IPS-20b (cell line): ENCODE measurements at regions not wholly inside any gene's neighbourhood (a gene's known extent, or its start where the extent isn't known, plus 50 kb on each side); places are given as distances from the start of the nearest gene placed in this dataset.
"Not testable (repeated sequence)": the region's sequence is repeated elsewhere in the genome, so short reads cannot be mapped to it uniquely, and the experiment has no call there.

Source experiments
- H3K27ac ChIP-seq: one replicate; pipeline ENCODE4 v1.5.1; 2013; ENCODE audit warnings: low read length
- H3K27me3 ChIP-seq: 2 replicates; pipeline ENCODE4 v1.6.1; 2013; ENCODE audit warnings: mild to moderate bottlenecking, low read length, inconsistent platforms; ENCODE audit not compliant: insufficient read depth
- H3K36me3 ChIP-seq: 2 replicates; pipeline ENCODE4 v1.6.1; 2013; ENCODE audit warnings: low read depth, mild to moderate bottlenecking, inconsistent platforms, low read length, moderate library complexity; ENCODE audit not compliant: insufficient read depth
- H3K4me1 ChIP-seq: 2 replicates; pipeline ENCODE4 v1.6.1; 2013; ENCODE audit warnings: mild to moderate bottlenecking, control low read depth, inconsistent platforms, low read length, moderate library complexity; ENCODE audit not compliant: insufficient read depth
- H3K4me3 ChIP-seq: 2 replicates; pipeline ENCODE4 v1.5.1; 2013; ENCODE audit warnings: mild to moderate bottlenecking, low read length, inconsistent platforms
- H3K9ac ChIP-seq: 2 replicates; pipeline ENCODE4 v1.6.1; 2013; ENCODE audit warnings: low read depth, mild to moderate bottlenecking, inconsistent platforms, low read length, moderate library complexity
- H3K9me3 ChIP-seq: 2 replicates; pipeline ENCODE4 v1.6.1; 2013; ENCODE audit warnings: mild to moderate bottlenecking, low read depth, low read length, inconsistent platforms; ENCODE audit not compliant: insufficient read depth

DNA sequence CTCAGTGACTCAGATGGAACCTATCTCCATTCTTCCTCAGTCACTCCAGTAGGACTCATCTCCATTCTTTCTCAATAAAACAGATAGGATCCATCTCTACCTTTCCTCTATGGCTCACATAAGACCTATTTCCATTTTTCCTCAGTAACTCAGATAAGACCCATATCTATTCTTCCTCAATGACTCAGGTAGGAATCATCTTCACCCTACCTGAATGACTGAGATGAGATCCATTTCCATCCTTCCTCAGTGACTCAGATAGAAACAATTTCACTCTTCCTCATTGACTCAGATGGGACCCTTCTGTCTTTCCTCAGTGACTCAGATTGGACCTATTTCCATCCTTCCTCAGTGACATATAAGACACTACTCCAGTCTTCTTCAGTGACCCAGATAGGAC, 165.1 kb downstream of the FBXO4 start:
- Histone ChIP-seq H3K9me3 (no peaks in the 10 kb centered on the region; the same call in 1 of the 2 replicates), H3K36me3 (no peaks in the 10 kb centered on the region), H3K4me1 (no peaks in the 10 kb centered on the region), H3K4me3 (no peak overlapping the region), H3K9ac (no peak overlapping the region), H3K27ac (no peak overlapping the region), H3K27me3 (no peaks in the 10 kb centered on the region)

- not testable (repeated sequence) for H3K36me3 ChIP-seq, H3K4me3 ChIP-seq, H3K9ac ChIP-seq, H3K27ac ChIP-seq, H3K4me1 ChIP-seq, H3K27me3 ChIP-seq
- peaks cover 16% of the 10 kb centered on the region; the same call in 1 of the 2 replicates for H3K9me3 ChIP-seq
These were observed 174.8 kb downstream of the FBXO4 start for GRCh38 chr5:42099846-42100245.

GRCh38 chr5:42108468-42108867, 183.4 kb downstream of the FBXO4 start:
- Histone ChIP-seq H3K27me3 (no peaks in the 10 kb centered on the region), H3K9ac (no peak overlapping the region), H3K4me1 (no peaks in the 10 kb centered on the region), H3K27ac (no peak overlapping the region), H3K9me3 (peaks cover 26% of the 10 kb centered on the region), H3K4me3 (no peak overlapping the region), H3K36me3 (no peaks in the 10 kb centered on the region)

GRCh38 chr5:42109006-42109572, 184.0 kb downstream of the FBXO4 start:
- Histone ChIP-seq H3K36me3 (no peaks in the 10 kb centered on the region), H3K4me3 (no peak overlapping the region), H3K9ac (no peak overlapping the region), H3K27me3 (no peaks in the 10 kb centered on the region), H3K4me1 (no peaks in the 10 kb centered on the region), H3K9me3 (peaks cover 26% of the 10 kb centered on the region), H3K27ac (no peak overlapping the region)

GRCh38 chr5:42115721-42116120, 190.6 kb downstream of the FBXO4 start:
- not testable (repeated sequence) for H3K27ac ChIP-seq, H3K36me3 ChIP-seq, H3K9ac ChIP-seq, H3K27me3 ChIP-seq, H3K4me3 ChIP-seq, H3K4me1 ChIP-seq, H3K9me3 ChIP-seq

DNA sequence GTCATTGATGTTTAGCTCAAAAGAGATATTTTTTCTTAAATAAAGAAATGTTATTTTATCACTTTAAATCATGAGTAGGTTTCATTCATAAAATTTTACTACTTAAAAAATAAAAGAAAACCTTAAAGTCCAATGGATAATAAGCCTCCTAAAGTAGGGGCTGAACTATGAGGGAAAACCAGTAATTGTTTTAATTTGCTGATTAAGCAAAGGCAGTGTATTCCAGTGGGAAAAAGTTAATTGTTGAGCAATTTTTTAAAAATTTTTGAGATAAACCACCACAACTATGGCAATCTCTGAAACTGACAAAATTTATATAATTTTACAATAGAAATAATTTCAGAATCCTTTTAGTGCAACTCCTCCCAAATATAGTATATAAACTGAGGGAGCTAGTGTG, 195.0 kb downstream of the FBXO4 start:
- Histone ChIP-seq H3K27ac (no peak overlapping the region), H3K36me3 (no peaks in the 10 kb centered on the region), H3K4me1 (no peaks in the 10 kb centered on the region), H3K27me3 (no peaks in the 10 kb centered on the region), H3K4me3 (no peak overlapping the region), H3K9ac (no peak overlapping the region), H3K9me3 (peaks cover 2% of the 10 kb centered on the region; the same call in 1 of the 2 replicates)

- H3K27me3 ChIP-seq, result no peaks in the 10 kb centered on the region
- no peak overlapping the region for H3K27ac ChIP-seq
- H3K36me3 ChIP-seq, result no peaks in the 10 kb centered on the region
- H3K9ac ChIP-seq, result no peak overlapping the region
- no peaks in the 10 kb centered on the region for H3K4me1 ChIP-seq
- no peak overlapping the region for H3K4me3 ChIP-seq
- H3K9me3 ChIP-seq, result peaks cover 2% of the 10 kb centered on the region
These were observed 196.3 kb downstream of the FBXO4 start for GRCh38 chr5:42121401-42121800.

DNA sequence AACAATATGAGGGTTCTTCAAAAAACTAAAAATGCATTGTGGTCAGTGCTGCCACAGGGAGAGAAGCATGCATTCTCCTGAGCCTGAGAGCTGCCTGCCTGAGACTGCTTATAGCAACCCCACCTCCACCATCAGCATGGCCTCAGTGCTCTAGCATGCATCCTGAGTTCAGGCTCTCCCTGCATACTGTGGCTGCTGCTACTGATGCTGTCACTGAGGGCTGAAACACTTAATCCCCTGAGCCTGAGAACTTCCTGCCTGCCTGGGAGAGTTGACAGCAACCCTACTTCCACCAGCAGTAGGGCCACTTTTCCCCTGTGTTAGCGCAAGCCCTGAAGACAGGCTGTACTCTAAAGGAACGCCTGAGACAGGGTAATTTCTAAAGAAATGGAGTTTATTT, 206.0 kb downstream of the FBXO4 start:
- no peak overlapping the region for H3K27ac ChIP-seq
- no peak overlapping the region for H3K4me3 ChIP-seq
- H3K4me1 ChIP-seq, result no peaks in the 10 kb centered on the region

GRCh38 chr5:42143361-42143760, 218.3 kb downstream of the FBXO4 start:
- Histone ChIP-seq H3K9me3 (peaks cover 11% of the 10 kb centered on the region; the same call in 1 of the 2 replicates), H3K36me3 (no peaks in the 10 kb centered on the region), H3K27ac (no peak overlapping the region)

More for the DNA sequence above, 206.0 kb downstream of the FBXO4 start:
- Histone ChIP-seq H3K36me3 (no peaks in the 10 kb centered on the region), H3K27me3 (no peaks in the 10 kb centered on the region), H3K9ac (no peak overlapping the region), H3K9me3 (no peaks in the 10 kb centered on the region; the same call in 1 of the 2 replicates)

DNA sequence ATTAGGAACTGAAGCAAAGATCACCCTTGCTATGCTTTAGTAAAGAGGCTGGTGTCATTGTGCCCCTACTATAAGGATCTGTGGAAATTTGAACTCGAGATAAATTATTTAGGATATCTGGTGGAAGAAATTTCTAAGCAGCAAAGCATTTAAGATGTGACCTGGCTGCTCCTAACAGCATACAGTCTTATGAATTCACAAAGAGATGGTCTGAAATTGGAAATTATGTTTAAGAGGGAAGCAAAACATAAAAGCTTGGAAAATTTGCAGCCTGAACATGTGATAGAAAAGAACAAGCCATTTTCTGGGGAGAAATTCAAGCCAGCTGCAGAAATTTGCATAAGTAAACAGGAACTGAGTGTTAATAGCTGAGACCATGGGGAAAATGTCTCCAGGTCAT, 223.7 kb downstream of the FBXO4 start:
- no peaks in the 10 kb centered on the region for H3K27me3 ChIP-seq
- H3K9ac ChIP-seq, result no peak overlapping the region
- H3K4me3 ChIP-seq, result no peak overlapping the region
- no peak overlapping the region for H3K27ac ChIP-seq
- no peaks in the 10 kb centered on the region for H3K36me3 ChIP-seq
- peaks cover 34% of the 10 kb centered on the region for H3K9me3 ChIP-seq
- no peaks in the 10 kb centered on the region for H3K4me1 ChIP-seq

More at GRCh38 chr5:42143361-42143760, 218.3 kb downstream of the FBXO4 start:
- Histone ChIP-seq H3K4me1 (no peaks in the 10 kb centered on the region), H3K9ac (no peak overlapping the region), H3K27me3 (no peaks in the 10 kb centered on the region), H3K4me3 (no peak overlapping the region)

- no peaks in the 10 kb centered on the region for H3K27me3 ChIP-seq
- no peak overlapping the region for H3K4me3 ChIP-seq
- no peaks in the 10 kb centered on the region for H3K9me3 ChIP-seq
- H3K36me3 ChIP-seq, result no peaks in the 10 kb centered on the region
- H3K9ac ChIP-seq, result no peak overlapping the region
- H3K27ac ChIP-seq, result no peak overlapping the region
- H3K4me1 ChIP-seq, result no peaks in the 10 kb centered on the region
These were observed 232.1 kb downstream of the FBXO4 start for GRCh38 chr5:42157215-42157614.

- H3K27me3 ChIP-seq, result no peaks in the 10 kb centered on the region
- H3K4me1 ChIP-seq, result no peaks in the 10 kb centered on the region
These were observed 238.0 kb downstream of the FBXO4 start for GRCh38 chr5:42163083-42163482.

More at GRCh38 chr5:42163083-42163482, 238.0 kb downstream of the FBXO4 start:
- Histone ChIP-seq H3K9ac (no peak overlapping the region), H3K4me3 (no peak overlapping the region), H3K36me3 (no peaks in the 10 kb centered on the region), H3K27ac (no peak overlapping the region), H3K9me3 (no peaks in the 10 kb centered on the region)
